Panc1 (cell line): ENCODE measurements at regions not wholly inside any gene's neighbourhood (a gene's known extent, or its start where the extent isn't known, plus 50 kb on each side); places are given as distances from the start of the nearest gene placed in this dataset.

Source experiments
- ATAC-seq: fragments of 200-7000 bp; cut with Tn5 transposase; 2 replicates; pipeline ENCODE4 v1.9.1; 2020; ENCODE audit warnings: mild to moderate bottlenecking, moderate library complexity
- BruUV-seq: library from RNA; stranded (reverse); fragments of 400-500 nt; replicated peaks from 2 replicates; lab custom pipeline; 2021; lab: Mats Ljungman, UMichigan
- CTCF ChIA-PET: fragments of 300-600 bp; sonication (Branson Sonifier 250); formaldehyde crosslinking; loops from one replicate; lab custom pipeline; 2022; ENCODE audit warnings: antibody characterized with exemption; lab: Charles Lee
- POLR2A ChIA-PET: fragments of 300-600 bp; sonication (Branson Sonifier 250); formaldehyde crosslinking; loops from one replicate; lab custom pipeline; 2022; ENCODE audit warnings: antibody characterized with exemption; lab: Charles Lee
- DNase-seq: peaks from one replicate; pipeline ENCODE4 v3.0.0-alpha.2; 2010; ENCODE audit warnings: low read depth, low spot score
- H3K27ac ChIP-seq: 2 replicates; pipeline ENCODE4 v1.5.1; 2011; ENCODE audit warnings: mild to moderate bottlenecking, low read length, inconsistent platforms
- H3K27me3 ChIP-seq: fragments of 200-500 bp; sonication (Bioruptor generic); 2 replicates; pipeline ENCODE4 v1.6.0; 2014; ENCODE audit warnings: low read length, inconsistent platforms; ENCODE audit not compliant: control insufficient read depth, insufficient read depth
- H3K36me3 ChIP-seq: fragments of 200-500 bp; sonication (Bioruptor generic); 2 replicates; pipeline ENCODE4 v1.5.1; 2014; ENCODE audit warnings: inconsistent platforms, mild to moderate bottlenecking, low read length, moderate library complexity; ENCODE audit not compliant: control insufficient read depth, insufficient read depth
- H3K4me1 ChIP-seq: 2 replicates; pipeline ENCODE4 v1.5.1; 2011; ENCODE audit warnings: inconsistent platforms, mild to moderate bottlenecking, low read length, moderate library complexity; ENCODE audit not compliant: control insufficient read depth, insufficient read depth
- H3K4me3 ChIP-seq, 2 experiments: 2 replicates each; pipeline ENCODE4 v1.5.1; 2011 to 2012; ENCODE audit warnings: low read depth in 2 of 2, low read length in 2 of 2, mild to moderate bottlenecking in 2 of 2, inconsistent platforms in 1 of 2, moderate library complexity in 1 of 2
- H3K9me3 ChIP-seq: fragments of 200-500 bp; sonication (Bioruptor generic); 2 replicates; pipeline ENCODE4 v1.5.1; 2014; ENCODE audit warnings: low read depth, mild to moderate bottlenecking, inconsistent platforms, low read length, moderate library complexity; ENCODE audit not compliant: control insufficient read depth, insufficient read depth
- CTCF ChIP-seq: fragments of 450-650 bp; IDR thresholded peaks from 2 replicates; pipeline ENCODE4 v1.5.1; 2017; ENCODE audit warnings: mild to moderate bottlenecking
- POLR2AphosphoS5 ChIP-seq: IDR thresholded peaks from 2 replicates; pipeline ENCODE4 v1.6.1; 2012; ENCODE audit warnings: mild to moderate bottlenecking, low read depth, low read length, moderate library complexity
- REST ChIP-seq, 2 experiments: IDR thresholded peaks; 2 replicates each; pipeline ENCODE4 v1.6.1; 2011 to 2012; ENCODE audit warnings: low read depth in 2 of 2, control low read depth in 1 of 2, low read length in 1 of 2, mild to moderate bottlenecking in 1 of 2, moderate library complexity in 1 of 2; ENCODE audit not compliant: insufficient read depth in 1 of 2
- SIN3A ChIP-seq: IDR thresholded peaks from 2 replicates; pipeline ENCODE4 v1.6.1; 2012; ENCODE audit warnings: low read depth, mild to moderate bottlenecking, low read length, moderate library complexity, borderline replicate concordance; ENCODE audit not compliant: insufficient read depth
- TCF7L2 ChIP-seq: IDR thresholded peaks from 2 replicates; pipeline ENCODE4 v1.6.1; 2011; ENCODE audit warnings: mild to moderate bottlenecking, low read depth, low read length, inconsistent platforms
- in situ Hi-C: cut with HindIII; loops from 2 replicates; pipeline ENCODE4 v1.10.0; 2016; ENCODE audit warnings: low sequenced_read_pairs, low pct_unique_long_range_greater_than_20kb
- intact Hi-C: fragments of 100-400 bp; cut with micrococcal nuclease; formaldehyde crosslinking; loops from one replicate; pipeline ENCODE4 v1.10.0; 2022; ENCODE audit not compliant: unreplicated experiment

- no TSS peak for BruUV-seq
- H3K4me1 ChIP-seq = no peaks in the 10 kb centered on the region
- CTCF ChIA-PET = no interaction called here
- POLR2A ChIA-PET = no interaction called here
- DNase-seq (no peak), ATAC-seq (no peak)
- H3K36me3 ChIP-seq = no peaks in the 10 kb centered on the region
- intact Hi-C loops = no loop called here
- no peaks in the 10 kb centered on the region for H3K27me3 ChIP-seq
- in situ Hi-C loops = no loop called here
- no peak overlapping the region for H3K4me3 ChIP-seq
- no peak for TF ChIP-seq REST (IDR thresholded peaks at IDR 0.05; ENCODE audit: insufficient read depth in 1 of 2, low read depth in 2 of 2, low read length in 1 of 2)
- no peak for TF ChIP-seq CTCF
- TF ChIP-seq TCF7L2 = no peak
- TF ChIP-seq POLR2AphosphoS5 = no peak
- TF ChIP-seq SIN3A = no peak
- H3K9me3 ChIP-seq = no peaks in the 10 kb centered on the region
- H3K27ac ChIP-seq = no peak overlapping the region
Observed at GRCh38 chr3:127106053-127106452, 86.9 kb upstream of the PRR23E start.

- Histone ChIP-seq H3K4me1 (no peaks in the 10 kb centered on the region), H3K27me3 (no peaks in the 10 kb centered on the region), H3K9me3 (peaks cover 2% of the 10 kb centered on the region; the same call in 1 of the 2 replicates), H3K36me3 (no peaks in the 10 kb centered on the region), H3K27ac (no peak overlapping the region), H3K4me3 (no peak overlapping the region)
- intact Hi-C loops (no loop called here), in situ Hi-C loops (no loop called here)
- POLR2A ChIA-PET = no interaction called here
- ATAC-seq (no peak), DNase-seq (no peak)
- no TSS peak for BruUV-seq
- CTCF ChIA-PET = no interaction called here
- TF ChIP-seq SIN3A (no peak), POLR2AphosphoS5 (no peak), CTCF (no peak), TCF7L2 (no peak), REST (IDR thresholded peaks at IDR 0.05; ENCODE audit: insufficient read depth in 1 of 2, low read depth in 2 of 2, low read length in 1 of 2) (no peak)
Observed at GRCh38 chr3:127106456-127106855, 86.5 kb upstream of the PRR23E start.
